ENCODE measurements at regions not wholly inside any gene's neighbourhood (a gene's known extent, or its start where the extent isn't known, plus 50 kb on each side); places are given as distances from the start of the nearest gene placed in this dataset.
"Not testable (repeated sequence)": the region's sequence is repeated elsewhere in the genome, so short reads cannot be mapped to it uniquely, and the experiment has no call there.

DNA sequence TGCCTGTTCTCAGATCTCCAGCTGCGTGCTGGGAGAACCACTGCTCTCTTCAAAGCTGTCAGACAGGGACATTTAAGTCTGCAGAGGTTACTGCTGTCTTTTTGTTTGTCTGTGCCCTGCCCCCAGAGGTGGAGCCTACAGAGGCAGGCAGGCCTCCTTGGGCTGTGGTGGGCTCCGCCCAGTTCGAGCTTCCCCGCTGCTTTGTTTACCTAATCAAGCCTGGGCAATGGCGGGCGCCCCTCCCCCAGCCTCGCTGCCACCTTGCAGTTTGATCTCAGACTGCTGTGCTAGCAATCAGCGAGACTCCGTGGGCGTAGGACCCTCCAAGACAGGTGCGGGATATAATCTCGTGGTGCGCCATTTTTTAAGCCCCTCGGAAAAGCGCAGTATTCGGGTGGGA is 125.8 kb downstream of the ACTBL2 start:
- not testable (repeated sequence) for TF ChIP-seq CTCF (IDR thresholded peaks at IDR 0.05; ENCODE audit: insufficient read depth, low read length)
- TF ChIP-seq, protein P1, sequence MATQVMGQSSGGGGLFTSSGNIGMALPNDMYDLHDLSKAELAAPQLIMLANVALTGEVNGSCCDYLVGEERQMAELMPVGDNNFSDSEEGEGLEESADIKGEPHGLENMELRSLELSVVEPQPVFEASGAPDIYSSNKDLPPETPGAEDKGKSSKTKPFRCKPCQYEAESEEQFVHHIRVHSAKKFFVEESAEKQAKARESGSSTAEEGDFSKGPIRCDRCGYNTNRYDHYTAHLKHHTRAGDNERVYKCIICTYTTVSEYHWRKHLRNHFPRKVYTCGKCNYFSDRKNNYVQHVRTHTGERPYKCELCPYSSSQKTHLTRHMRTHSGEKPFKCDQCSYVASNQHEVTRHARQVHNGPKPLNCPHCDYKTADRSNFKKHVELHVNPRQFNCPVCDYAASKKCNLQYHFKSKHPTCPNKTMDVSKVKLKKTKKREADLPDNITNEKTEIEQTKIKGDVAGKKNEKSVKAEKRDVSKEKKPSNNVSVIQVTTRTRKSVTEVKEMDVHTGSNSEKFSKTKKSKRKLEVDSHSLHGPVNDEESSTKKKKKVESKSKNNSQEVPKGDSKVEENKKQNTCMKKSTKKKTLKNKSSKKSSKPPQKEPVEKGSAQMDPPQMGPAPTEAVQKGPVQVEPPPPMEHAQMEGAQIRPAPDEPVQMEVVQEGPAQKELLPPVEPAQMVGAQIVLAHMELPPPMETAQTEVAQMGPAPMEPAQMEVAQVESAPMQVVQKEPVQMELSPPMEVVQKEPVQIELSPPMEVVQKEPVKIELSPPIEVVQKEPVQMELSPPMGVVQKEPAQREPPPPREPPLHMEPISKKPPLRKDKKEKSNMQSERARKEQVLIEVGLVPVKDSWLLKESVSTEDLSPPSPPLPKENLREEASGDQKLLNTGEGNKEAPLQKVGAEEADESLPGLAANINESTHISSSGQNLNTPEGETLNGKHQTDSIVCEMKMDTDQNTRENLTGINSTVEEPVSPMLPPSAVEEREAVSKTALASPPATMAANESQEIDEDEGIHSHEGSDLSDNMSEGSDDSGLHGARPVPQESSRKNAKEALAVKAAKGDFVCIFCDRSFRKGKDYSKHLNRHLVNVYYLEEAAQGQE (IDR thresholded peaks at IDR 0.05; ENCODE audit: insufficient replicate concordance, low read depth), result not testable (repeated sequence)

Data from HL-60 (cell line).